Fibroblast of skin of left quadriceps (primary cell): ENCODE measurements at regions not wholly inside any gene's neighbourhood (a gene's known extent, or its start where the extent isn't known, plus 50 kb on each side); places are given as distances from the start of the nearest gene placed in this dataset.
"Not testable (repeated sequence)": the region's sequence is repeated elsewhere in the genome, so short reads cannot be mapped to it uniquely, and the experiment has no call there.

Source experiments
- DNase-seq, 2 experiments: peaks; one replicate each; pipeline ENCODE4 v3.0.0-alpha.2; 2013; ENCODE audit warnings: low read depth in 2 of 2

DNA sequence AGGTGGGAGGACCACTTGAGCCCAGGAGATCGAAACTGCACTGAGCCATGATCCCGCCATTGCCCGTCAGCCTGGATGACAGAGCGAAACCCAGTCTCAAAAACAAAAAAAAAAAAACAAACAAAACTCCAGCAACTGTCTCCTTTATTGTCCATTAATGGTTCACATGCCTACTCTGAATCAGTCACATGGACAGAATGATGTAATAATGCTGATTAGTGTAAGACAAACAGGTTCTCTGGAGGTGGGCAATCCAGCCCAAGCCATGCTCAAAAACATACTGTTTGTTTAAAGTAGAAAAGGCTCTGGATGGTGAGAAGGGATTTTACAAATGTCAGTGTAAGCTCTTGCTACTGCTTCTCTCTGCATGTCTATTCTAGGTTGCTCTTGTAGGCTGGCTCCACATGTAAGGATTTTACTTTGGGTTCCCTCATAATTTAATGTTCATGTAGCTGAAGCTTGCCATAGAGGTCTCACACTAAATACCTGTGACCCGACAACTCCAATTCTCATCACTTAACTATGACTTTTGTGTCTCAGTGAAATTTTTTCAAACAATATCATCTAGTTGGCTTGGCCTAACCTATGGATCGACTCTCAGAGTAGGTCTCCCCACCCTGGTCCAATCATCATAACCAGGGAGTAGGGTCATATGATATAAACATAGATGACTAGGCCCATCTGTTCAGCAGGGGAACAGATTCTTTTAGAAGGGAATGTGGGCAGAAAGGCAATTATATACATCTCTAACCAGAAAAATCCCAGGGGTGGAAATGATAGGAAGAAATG lies 83.9 kb upstream of the SLC39A10 start:
- DNase-seq = no peak

DNA sequence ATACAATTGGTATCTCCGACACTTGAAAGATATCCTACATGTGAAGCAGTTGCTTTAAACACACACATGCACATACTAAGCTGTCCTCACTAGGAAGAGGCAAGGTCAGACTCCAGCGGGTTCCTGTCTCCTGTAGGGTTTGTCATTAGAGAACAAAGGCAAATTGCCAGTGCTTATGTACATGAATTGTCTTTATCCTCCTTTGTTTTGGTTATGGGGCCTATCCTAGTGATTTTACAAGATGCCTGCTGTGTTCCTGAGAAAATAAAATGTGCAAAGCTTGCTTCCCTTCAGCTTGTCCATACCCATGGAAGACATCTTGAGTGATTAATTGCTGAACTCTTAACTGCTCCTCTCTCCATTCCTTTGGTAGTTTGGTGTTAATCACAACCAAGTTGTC lies 86.7 kb upstream of the SLC39A10 start:
- DNase-seq = no peak

DNA sequence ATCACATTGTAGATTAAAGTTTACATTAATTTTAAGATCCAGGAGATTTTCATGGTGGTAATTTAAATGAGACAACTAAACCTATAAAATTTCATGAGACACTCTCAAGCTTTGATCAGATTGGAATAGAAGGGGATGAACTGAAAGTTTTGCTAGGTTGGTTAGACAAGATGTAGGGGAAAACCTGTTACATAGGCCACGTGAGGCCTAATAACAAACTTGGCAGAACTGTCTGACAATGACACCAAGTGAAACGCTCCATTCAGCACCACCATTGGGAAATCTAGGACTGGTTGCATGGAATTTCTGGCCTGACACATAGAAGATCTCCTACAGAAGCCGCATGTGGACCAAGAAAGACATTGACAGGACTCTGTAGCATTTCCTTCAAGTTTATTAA lies 87.8 kb upstream of the SLC39A10 start:
- no peak for DNase-seq

DNA sequence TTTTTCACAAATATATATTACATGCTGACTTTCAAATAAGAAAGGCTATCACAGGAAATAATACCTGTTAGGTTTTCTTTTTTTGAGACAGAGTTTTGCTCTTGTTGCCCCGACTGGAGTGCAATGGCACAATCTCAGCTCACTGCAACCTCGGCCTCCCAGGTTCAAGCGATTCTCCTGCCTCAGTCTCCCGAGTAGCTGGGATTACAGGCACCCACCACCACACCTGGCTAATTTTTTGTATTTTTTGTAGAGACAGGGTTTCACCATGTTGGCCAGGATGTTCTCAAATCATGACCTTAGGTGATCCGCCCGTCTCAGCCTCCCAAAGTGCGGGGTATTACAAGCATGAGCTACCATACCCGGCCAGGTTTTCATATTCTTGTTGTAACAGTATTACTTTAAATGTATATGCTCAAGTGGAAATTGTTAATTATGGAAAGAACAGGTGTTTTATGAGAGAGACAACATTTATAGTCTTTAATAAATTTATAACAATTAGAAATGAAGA lies 92.3 kb upstream of the SLC39A10 start:
- DNase-seq = not testable (repeated sequence)

DNA sequence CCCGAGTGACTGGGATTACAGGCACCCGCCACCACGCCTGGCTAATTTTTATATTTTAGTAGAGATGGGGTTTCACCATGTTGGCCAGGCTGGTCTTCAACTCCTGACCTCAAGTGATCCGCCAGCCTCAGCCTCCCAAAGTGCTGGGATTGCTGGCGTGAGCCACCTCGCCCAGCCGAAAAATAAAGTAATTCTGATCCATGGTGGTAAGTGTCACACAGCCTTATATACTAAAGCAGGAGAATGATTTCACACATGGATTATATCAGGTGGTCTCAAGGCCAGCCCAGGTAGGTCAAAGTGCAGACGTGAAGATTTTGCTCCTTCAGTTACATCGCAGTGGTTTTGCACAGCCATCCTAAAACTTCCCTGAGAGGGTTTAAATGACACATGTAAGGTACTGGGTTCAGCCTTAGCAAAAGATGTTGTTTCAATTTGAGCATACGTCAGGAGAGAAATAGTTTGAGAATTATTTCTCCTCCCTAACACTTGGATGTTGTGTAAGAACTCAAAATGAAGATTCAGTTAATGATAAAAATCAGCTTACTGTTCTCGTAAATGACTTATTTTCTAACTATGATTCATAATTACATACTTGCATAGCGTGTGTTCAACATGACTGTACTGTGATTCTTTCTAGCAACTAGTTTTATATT lies 93.0 kb upstream of the SLC39A10 start:
- DNase-seq = peak; percentile 84 to 86

DNA sequence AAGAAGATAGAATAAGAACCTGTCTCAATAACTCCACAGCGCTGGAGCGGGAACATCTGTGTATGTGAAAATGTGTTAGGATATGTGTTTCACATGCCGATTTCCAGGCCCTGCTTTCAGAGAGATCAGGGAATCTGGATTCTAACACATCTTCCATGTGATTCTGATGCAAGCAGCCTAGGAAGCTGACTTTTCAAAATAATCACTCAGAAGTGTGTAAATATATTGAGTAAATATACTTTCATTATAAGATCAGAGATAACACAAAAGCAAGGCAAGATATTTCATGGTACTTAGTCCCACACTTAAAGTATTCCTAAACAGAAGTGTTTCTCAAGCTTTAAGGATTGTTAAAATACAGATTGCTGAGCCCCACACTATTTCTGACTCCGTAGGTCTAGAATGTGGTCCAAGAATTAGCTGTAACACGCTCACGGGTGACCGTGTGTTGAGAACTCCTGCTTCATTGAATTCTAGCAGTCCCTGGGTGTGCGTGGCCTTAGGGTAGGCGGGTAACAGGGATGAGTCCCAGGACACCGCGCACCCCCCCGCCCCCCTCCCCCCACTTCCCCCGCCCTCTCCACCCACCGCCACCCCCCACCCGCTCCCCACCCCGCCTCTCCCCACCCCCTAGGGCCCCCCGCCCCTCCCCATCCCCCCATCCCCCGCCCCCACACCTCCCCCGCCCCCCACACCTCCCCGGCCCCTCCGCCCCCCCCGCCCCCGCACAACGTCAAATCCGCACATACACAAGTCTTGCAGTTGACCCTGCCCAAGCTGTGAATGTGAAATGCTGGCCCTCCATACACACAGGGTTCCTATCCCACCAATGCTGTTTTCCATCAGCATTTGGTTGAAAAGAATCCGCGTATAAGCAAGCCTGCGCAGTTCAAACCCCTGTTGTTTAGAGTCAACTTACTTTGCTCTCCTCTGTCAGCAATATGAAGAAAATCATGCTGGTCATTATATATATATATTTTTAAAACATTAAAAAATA lies 94.2 kb upstream of the SLC39A10 start:
- no peak for DNase-seq

DNA sequence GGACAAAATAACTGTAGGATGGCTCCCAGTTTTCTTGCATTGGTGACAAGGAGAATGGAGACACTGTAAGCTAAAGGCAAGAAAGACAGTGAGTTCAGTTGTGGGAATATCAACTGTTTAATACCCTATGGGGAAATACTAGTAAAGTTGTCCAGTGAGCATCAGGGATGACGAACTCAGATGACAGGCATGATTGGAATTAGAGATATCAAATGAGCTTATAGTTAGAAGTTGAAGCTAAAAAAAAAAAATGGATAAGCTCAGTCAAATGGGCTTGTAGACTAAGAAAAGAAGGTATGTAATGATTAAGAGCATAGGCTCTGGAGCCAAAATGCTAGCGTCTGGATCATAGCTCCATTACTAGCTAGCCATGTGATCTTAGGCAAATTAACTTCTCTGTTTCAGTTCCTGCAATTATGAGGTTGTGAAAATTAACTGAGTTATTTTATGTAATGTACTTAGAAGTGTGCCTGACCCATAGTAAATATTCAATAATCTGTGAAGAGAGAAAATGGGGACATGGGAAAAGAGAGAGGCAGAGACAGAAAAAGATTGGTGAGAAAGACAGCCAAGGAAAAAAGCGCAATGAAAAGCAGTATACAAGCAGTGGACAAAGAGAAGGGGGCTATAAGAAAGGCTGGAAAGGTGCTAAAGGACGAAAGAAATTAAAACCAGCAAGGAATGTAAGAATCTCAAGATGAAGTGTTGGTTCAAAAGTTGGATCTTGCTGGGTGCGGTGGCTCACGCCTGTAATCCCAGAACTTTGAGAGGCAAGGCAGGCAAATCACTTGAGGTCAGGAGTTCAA lies 95.7 kb upstream of the SLC39A10 start:
- DNase-seq = peak; percentile 92

DNA sequence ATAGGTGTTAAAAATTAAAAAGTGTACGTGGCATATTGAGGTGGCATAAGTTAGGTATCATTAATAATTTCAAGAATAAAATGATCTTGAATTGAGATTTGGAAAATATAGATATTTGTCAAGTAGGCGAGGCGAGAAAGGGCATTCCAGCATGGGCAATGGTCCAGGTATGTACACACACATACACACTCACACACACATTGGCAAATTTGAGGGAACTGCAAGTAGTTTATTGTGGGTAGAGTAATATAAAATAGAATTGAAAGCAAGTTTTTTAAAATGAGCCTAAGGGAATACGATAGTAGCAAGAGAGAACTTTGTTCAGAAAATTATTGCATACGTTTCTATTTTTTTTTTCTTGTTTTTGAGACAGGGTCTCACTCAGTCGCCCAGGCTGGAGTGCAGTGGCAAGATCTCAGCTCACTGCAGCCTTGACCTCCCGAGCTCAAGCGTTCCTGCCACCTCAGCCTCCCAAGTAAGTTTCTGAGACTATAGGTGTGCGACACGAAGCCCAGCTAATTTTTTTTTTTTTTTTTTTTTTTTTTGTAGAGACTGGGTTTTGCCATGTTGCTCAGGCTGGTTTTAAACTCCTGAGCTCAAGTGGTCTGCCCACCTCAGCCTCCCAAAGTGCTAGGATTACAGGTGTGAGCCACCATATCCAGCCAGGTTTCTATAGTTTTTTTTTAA lies 96.7 kb upstream of the SLC39A10 start:
- no peak for DNase-seq

DNA sequence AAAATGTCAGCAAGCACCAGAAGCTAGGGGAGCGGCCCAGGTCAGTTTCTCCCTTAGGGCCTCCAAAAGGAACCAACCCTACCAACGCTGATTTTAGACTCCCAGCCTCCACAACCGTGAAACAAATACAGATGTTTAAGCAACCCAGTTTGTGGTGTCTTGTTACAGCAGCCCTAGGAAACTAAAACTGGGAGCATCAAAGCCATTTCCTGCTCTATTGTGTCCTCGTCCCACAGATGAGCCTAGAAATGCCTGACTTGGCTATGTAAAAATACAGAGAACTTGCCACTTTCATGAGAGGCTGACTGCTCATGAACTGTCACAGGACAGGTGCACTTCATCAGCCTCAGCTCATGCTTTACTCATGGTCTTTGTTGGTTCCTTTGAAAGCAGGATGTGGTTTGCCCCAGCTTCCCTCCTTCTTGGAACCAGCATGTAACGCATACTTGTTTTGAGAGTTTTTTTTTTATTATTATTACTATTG lies 97.6 kb upstream of the SLC39A10 start:
- DNase-seq = peak; percentile 66 to 69

DNA sequence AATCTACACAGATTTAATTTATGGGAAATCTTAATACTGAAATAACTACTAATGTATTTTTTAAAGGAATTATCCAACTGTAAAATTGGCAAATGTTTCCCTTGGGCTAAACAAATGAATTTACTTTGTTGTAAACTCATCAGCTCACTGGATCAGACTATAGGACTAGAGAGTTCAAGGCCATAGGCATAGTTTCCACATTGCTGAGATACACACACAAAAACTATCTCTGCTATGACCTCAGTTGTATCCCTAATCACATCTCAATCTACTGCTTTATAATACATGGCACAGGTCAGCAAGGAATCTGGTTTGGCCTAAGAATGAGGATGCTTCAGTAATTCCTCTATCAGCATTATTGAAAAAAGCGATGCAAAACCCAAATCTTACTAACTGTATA lies 101.1 kb upstream of the SLC39A10 start:
- no peak for DNase-seq

DNA sequence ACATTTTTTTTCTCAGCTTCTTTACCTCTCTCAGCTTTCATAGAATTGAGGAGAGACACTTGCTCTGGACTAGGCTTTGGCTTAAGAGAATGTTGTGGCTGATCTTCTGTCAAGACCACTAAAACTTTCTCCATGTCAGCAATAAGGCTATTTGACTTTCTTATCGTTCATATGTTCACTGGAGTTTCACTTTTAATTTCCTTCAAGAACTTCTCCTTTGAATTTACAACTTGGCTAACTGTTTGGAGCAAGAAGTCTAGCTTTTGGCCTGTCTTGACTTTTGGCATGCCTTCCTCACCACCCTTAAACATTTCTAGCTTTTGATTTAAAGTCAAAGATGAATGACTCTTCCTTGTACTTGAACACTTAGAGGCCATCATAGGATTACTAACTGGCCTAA lies 104.4 kb upstream of the SLC39A10 start:
- DNase-seq = no peak

DNA sequence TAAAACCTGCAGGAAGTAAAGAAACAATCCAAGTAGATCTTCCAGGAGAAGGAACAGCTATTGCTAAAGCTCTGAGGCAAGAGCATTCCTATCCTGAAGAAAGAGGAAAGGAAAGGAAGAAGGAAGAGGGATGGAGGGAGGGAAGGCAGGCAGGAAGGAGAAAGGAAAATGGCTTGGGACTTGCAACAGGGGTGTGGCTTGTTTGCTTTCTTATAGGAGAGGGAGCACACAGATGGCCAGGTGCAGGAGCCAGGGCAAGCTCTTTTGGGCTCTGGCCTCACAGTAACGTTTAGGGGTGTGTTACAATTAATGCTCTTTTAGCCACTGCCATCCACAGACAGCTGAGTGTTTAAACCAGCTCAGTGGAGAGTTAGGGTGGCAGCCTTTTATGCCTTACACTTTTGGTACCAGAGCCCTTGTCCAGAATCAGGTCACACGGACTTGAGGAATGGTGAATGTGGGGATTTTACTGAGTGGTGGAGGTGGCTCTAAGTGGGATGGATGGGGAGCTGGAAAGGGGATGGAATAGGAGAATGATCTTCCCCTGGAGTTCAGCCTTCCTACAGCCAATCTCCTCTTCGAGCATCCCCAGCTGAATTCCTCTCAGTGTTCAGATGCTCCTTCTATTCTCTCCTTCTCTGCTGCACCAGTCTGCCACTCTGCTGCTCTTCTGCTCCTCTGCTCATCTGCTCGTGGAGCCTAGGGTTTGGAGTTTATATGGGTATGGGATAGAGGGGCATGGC lies 108.7 kb upstream of the SLC39A10 start:
- no peak for DNase-seq

DNA sequence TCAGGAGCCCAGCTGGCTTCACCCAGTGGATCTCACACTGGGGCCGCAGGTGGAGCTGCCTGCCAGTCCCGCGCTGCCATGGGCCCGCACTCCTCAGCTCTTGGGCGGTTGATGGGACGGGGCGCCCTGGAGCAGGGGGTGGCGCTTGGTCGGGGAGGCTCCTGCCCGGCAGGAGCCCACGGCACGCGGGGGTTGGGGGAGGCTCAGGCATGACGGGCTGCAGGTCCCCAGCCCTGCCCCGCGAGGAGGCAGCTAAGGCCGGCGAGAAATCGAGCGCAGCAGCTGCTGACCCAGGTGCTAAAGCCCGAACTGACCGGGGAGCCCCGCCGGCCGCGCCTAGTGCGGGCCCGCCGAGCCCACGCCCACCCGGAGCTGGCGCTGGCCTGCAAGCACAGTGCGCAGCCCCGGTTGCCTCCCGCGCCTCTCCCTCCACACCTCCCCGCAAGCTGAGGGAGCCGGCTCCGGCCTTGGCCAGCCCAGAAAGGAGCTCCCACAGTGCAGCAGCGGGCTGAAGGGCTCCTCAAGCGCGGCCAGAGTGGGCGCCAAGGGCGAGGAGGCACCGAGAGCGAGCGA lies 109.7 kb upstream of the SLC39A10 start:
- not testable (repeated sequence) for DNase-seq

DNA sequence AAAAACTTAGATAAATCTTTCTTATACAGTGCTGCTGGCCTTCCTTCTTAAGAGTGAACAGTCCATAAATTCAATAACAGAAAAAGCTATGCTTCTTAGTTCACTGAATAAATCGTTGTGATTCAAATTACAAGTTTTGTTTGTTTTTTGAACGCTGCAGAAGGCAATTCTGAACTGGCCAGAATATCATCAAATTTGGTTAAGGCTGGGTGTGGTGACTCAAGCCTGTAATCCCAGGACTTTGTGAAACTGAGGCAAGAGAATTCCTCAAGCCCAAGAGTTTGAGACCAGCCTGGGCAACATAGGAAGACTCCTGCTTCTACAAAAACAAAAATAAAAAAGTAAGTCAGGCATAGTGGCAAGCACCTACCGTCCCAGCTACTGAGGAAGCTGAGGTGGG lies 111.2 kb upstream of the SLC39A10 start:
- DNase-seq = no peak

DNA sequence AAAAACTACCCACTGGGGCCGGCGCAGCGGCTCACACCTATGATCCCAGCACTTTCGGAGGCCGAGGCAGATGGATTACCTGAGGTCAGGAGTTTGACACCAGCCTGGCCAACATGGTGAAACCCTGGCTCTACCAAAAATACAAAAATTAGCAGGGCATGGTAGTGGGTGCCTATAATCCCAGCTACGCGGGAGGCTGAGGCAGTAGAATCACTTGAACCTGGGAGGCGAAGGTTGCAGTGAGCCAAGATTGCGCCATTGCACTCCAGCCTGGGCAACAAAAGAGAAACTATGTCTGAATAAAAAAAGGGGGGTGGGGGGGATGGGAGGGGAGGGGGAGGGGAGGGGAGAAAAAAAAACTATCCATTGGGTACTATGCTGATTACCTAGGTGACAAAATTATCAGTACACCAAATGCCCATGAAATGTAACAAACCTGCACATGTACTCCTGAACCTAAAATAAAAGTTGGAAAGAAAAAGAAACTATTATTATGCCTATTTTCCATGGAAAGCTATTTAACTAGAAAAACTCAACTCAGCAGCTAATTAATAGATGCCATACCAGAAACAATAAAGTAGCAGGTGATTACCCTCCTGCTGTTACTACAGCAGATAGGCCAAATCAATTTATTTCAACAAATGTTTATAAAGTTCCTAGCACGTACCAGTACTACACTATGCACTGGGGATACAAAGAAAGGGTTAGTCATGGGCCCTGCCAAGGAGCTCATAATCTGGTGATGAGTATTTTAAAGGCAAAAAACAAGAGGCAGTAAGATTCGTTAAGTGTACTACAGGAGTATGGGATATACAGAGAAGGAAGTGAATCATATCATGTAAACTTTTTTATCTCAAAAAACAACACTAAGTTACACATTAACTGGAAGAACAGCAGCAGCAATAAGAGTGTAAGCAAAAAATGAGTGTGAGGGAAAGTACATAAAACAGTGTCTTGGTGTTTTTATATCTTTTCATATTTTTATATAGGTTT lies 112.8 kb upstream of the SLC39A10 start:
- DNase-seq = no peak

DNA sequence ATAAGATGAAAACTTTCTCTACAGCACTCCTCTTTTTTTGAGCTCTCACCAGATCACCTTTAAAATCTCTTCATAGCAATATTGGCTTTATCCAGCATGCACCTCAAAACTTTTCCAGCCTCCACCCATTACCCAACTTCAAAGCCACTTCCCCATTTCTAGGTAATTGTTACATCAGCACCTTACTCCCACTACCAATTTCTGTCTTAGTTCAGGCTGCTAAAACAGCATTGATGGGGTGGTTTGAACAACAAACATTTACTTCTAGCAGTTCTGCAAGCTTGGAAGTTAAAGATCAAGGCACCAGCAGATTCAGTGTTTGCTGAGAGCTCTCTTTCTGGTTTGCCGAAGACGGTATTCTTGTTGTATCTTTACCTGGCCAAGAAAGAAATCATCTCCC lies 114.0 kb upstream of the SLC39A10 start:
- no peak for DNase-seq

DNA sequence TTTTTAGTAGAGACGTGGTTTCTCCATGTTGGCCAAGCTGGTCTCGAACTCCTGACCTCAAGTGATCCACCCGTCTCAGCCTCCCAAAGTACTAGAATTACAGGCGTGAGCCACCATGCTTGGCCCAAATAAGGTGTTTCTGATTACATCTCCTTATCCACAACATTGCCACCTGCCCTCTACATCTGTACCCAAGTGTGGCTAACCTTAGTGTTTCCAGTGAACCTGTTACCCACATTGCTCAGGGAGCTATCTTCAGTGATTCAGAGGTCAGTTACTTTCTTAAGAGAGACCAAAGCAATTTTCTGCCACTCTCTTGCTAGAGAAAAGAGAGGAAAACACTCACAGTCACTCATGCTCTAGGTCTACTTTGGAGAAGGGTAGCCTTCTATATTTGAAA lies 115.0 kb upstream of the SLC39A10 start:
- no peak for DNase-seq

DNA sequence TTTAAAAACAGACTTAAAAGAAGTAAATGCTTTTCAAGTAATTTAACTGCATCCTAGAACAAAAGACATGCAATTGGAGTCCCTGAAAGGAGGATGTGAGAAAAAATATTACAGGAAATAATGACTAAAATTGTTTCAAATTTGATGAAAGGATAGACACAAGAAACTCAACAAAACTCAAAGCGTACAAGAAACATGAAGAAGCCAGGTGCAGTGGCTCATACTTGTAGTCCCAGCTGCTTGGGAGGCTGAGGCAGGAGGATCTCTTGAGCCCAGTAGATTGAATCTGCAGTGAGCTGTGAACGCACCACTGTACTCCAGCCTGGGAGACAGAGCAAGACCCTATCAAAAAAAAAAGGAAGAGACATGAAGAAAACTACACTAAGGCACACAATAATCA lies 118.1 kb upstream of the SLC39A10 start:
- no peak for DNase-seq
